GM23338 (cell line): ENCODE measurements at regions not wholly inside any gene's neighbourhood (a gene's known extent, or its start where the extent isn't known, plus 50 kb on each side); places are given as distances from the start of the nearest gene placed in this dataset.

Experiments used
- ATAC-seq: fragments of 200-7000 bp; cut with Tn5 transposase; 3 replicates; pipeline ENCODE4 v1.9.1; 2020
- DNase-seq: peaks from one replicate; pipeline ENCODE4 v3.0.0-alpha.2; 2015; ENCODE audit warnings: low spot score
- H2AFZ ChIP-seq: fragments of 200-600 bp; sonication (generic); 2 replicates; pipeline ENCODE4 v1.8.0; 2016; ENCODE audit warnings: antibody characterized with exemption, mild to moderate bottlenecking, moderate library complexity
- H3F3A ChIP-seq: fragments of 200-600 bp; sonication (generic); replicated peaks from 2 replicates; pipeline ENCODE4 v1.8.0; 2017; ENCODE audit warnings: antibody characterized with exemption, mixed run types, low read depth
- H3K27ac ChIP-seq: fragments of 200-600 bp; sonication (generic); 2 replicates; pipeline ENCODE4 v1.6.1; 2016; ENCODE audit warnings: low read depth
- H3K27me3 ChIP-seq: fragments of 200-600 bp; sonication (generic); 2 replicates; pipeline ENCODE4 v1.8.0; 2016; ENCODE audit warnings: mild to moderate bottlenecking, mixed run types, moderate library complexity; ENCODE audit not compliant: insufficient read depth
- H3K36me3 ChIP-seq: fragments of 200-600 bp; sonication (generic); 2 replicates; pipeline ENCODE4 v1.8.0; 2016; ENCODE audit warnings: mild to moderate bottlenecking; ENCODE audit not compliant: insufficient read depth
- H3K4me1 ChIP-seq: fragments of 200-600 bp; sonication (generic); 2 replicates; pipeline ENCODE4 v1.8.0; 2016; ENCODE audit warnings: mild to moderate bottlenecking, moderate library complexity; ENCODE audit not compliant: insufficient read depth
- H3K4me2 ChIP-seq: fragments of 200-600 bp; sonication (generic); 2 replicates; pipeline ENCODE4 v1.7.1; 2017; ENCODE audit warnings: mixed run types
- H3K4me3 ChIP-seq: fragments of 200-600 bp; sonication (generic); 2 replicates; pipeline ENCODE4 v1.6.1; 2016; ENCODE audit warnings: mixed run types
- H3K79me2 ChIP-seq: fragments of 200-600 bp; sonication (generic); replicated peaks from 2 replicates; pipeline ENCODE4 v1.8.0; 2017; ENCODE audit warnings: mild to moderate bottlenecking; ENCODE audit not compliant: insufficient read depth
- H3K9me2 ChIP-seq: fragments of 200-600 bp; sonication (generic); 2 replicates; pipeline ENCODE4 v1.8.0; 2017; ENCODE audit not compliant: insufficient read depth
- H4K20me1 ChIP-seq: fragments of 200-600 bp; sonication (generic); replicated peaks from 2 replicates; pipeline ENCODE4 v1.8.0; 2017; ENCODE audit warnings: mild to moderate bottlenecking; ENCODE audit not compliant: insufficient read depth
- H3K27ac Mint-ChIP-seq: 2 replicates; pipeline ENCODE4 v1.8.0; 2020; ENCODE audit warnings: inconsistent platforms, mild to moderate bottlenecking, moderate library complexity, mixed read lengths
- H3K27me3 Mint-ChIP-seq: 3 replicates; pipeline ENCODE4 v1.8.0; 2022; ENCODE audit warnings: low read depth, mild to moderate bottlenecking, moderate library complexity, mixed read lengths, inconsistent platforms; ENCODE audit not compliant: insufficient read depth, poor library complexity
- H3K36me3 Mint-ChIP-seq: 3 replicates; pipeline ENCODE4 v1.8.0; 2021; ENCODE audit warnings: low read depth, mild to moderate bottlenecking, inconsistent platforms, moderate library complexity, mixed read lengths
- H3K4me1 Mint-ChIP-seq: 3 replicates; pipeline ENCODE4 v1.8.0; 2020; ENCODE audit warnings: mild to moderate bottlenecking, inconsistent platforms, mixed read lengths
- H3K4me3 Mint-ChIP-seq: 3 replicates; pipeline ENCODE4 v1.8.0; 2021; ENCODE audit warnings: moderate library complexity, mild to moderate bottlenecking, inconsistent platforms, mixed read lengths
- H3K9me3 Mint-ChIP-seq: 3 replicates; pipeline ENCODE4 v1.8.0; 2020; ENCODE audit warnings: moderate library complexity, mild to moderate bottlenecking, inconsistent platforms, mixed read lengths
- CREB1 ChIP-seq: fragments of 250-450 bp; sonication (Bioruptor Pico); IDR thresholded peaks from 2 replicates; pipeline ENCODE4 v1.5.0; 2020; ENCODE audit warnings: low read depth, mild to moderate bottlenecking, moderate library complexity
- CTCF ChIP-seq, 2 experiments: fragments of 200-600 bp in 1 of 2; sonication (generic) in 1 of 2; conservative IDR thresholded peaks; 2 replicates each; pipeline versions ENCODE4 v1.5.1 to v1.6.1; 2016 to 2017; ENCODE audit warnings: antibody characterized with exemption in 2 of 2, low read depth in 2 of 2, mild to moderate bottlenecking in 2 of 2, moderate library complexity in 1 of 2
- EZH2 ChIP-seq: fragments of 200-600 bp; sonication (generic); IDR thresholded peaks from one replicate; pipeline ENCODE4 v1.8.0; 2017; ENCODE audit warnings: antibody characterized with exemption, mild to moderate bottlenecking, low read depth; ENCODE audit not compliant: unreplicated experiment
- JUNB ChIP-seq: IDR thresholded peaks from one replicate; pipeline ENCODE4 v1.6.1; 2016; ENCODE audit warnings: antibody characterized with exemption; ENCODE audit not compliant: unreplicated experiment
- POLR2AphosphoS5 ChIP-seq: IDR thresholded peaks from 2 replicates; pipeline ENCODE4 v1.6.1; 2016; ENCODE audit warnings: antibody characterized with exemption, low read depth
- STAT1 ChIP-seq: IDR thresholded peaks from one replicate; pipeline ENCODE4 v1.6.1; 2016; ENCODE audit warnings: antibody characterized with exemption; ENCODE audit not compliant: unreplicated experiment
- ZNF331 ChIP-seq: fragments of 250-450 bp; sonication (Bioruptor Pico); IDR thresholded peaks from 2 replicates; pipeline ENCODE4 v1.5.0; 2020; ENCODE audit warnings: low read depth, mild to moderate bottlenecking, moderate library complexity
- TF ChIP-seq, protein P1 (sequence below): IDR thresholded peaks from 2 replicates; pipeline ENCODE4 v1.6.1; 2016; ENCODE audit warnings: antibody characterized with exemption
- TF ChIP-seq, protein P2 (sequence below): IDR thresholded peaks from one replicate; pipeline ENCODE4 v1.6.1; 2018; ENCODE audit warnings: antibody characterized with exemption; ENCODE audit not compliant: unreplicated experiment
- TF ChIP-seq, protein P3 (sequence below): fragments of 250-450 bp; sonication (Bioruptor Pico); IDR thresholded peaks from 2 replicates; pipeline ENCODE4 v1.5.0; 2020; ENCODE audit warnings: mild to moderate bottlenecking, moderate library complexity

DNA sequence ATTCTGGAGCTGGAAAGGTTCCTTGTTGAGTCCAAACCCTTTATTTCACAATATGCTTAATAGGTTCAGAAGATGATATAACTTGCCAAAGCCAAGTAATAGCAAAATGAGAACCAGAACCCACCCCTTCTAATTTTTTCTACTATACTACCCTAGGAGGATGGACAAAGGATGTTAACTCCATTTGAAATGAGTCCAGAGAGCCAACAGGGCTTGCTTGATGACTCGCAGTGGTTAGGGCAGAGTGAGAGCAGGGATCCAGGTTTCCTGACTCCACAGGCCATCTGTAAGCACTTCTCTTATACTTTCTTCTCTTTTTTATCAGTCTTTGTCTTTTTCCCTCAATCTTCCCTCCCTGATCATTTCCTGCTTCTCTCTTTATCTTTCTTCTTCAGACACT, 668.1 kb downstream of the MED13L start (continued):
- TF ChIP-seq ZNF331 (CRISPR knock-in tag) (no peak), EZH2 (no peak), CTCF (conservative IDR thresholded peaks at IDR 0.05; ENCODE audit: low read depth in 2 of 2) (no peak)
- TF ChIP-seq, protein P1, sequence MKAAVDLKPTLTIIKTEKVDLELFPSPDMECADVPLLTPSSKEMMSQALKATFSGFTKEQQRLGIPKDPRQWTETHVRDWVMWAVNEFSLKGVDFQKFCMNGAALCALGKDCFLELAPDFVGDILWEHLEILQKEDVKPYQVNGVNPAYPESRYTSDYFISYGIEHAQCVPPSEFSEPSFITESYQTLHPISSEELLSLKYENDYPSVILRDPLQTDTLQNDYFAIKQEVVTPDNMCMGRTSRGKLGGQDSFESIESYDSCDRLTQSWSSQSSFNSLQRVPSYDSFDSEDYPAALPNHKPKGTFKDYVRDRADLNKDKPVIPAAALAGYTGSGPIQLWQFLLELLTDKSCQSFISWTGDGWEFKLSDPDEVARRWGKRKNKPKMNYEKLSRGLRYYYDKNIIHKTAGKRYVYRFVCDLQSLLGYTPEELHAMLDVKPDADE, result no peak

- Mint-ChIP-seq H3K27me3 (peaks cover 2% of the 10 kb centered on the region), H3K27ac (no peak overlapping the region), H3K36me3 (no peaks in the 10 kb centered on the region), H3K4me1 (no peaks in the 10 kb centered on the region), H3K9me3 (no peaks in the 10 kb centered on the region), H3K4me3 (no peak overlapping the region)
- Histone ChIP-seq H3K9me2 (peaks cover 11% of the 10 kb centered on the region; the same call in 1 of the 2 replicates), H3K79me2 (no peaks in the 10 kb centered on the region), H3K4me2 (no peak overlapping the region), H4K20me1 (no peaks in the 10 kb centered on the region), H3K4me3 (no peak overlapping the region), H3F3A (no peaks in the 10 kb centered on the region), H3K27me3 (no peaks in the 10 kb centered on the region), H3K4me1 (no peaks in the 10 kb centered on the region), H3K27ac (no peak overlapping the region), H2AFZ (no peak overlapping the region), H3K36me3 (no peaks in the 10 kb centered on the region)
- DNase-seq (no peak), ATAC-seq (no peak)
- TF ChIP-seq JUNB (no peak), STAT1 (no peak), CREB1 (CRISPR knock-in tag) (no peak), ZNF331 (CRISPR knock-in tag) (no peak), POLR2AphosphoS5 (no peak)
- TF ChIP-seq, protein P1, result no peak
- TF ChIP-seq, protein P2, sequence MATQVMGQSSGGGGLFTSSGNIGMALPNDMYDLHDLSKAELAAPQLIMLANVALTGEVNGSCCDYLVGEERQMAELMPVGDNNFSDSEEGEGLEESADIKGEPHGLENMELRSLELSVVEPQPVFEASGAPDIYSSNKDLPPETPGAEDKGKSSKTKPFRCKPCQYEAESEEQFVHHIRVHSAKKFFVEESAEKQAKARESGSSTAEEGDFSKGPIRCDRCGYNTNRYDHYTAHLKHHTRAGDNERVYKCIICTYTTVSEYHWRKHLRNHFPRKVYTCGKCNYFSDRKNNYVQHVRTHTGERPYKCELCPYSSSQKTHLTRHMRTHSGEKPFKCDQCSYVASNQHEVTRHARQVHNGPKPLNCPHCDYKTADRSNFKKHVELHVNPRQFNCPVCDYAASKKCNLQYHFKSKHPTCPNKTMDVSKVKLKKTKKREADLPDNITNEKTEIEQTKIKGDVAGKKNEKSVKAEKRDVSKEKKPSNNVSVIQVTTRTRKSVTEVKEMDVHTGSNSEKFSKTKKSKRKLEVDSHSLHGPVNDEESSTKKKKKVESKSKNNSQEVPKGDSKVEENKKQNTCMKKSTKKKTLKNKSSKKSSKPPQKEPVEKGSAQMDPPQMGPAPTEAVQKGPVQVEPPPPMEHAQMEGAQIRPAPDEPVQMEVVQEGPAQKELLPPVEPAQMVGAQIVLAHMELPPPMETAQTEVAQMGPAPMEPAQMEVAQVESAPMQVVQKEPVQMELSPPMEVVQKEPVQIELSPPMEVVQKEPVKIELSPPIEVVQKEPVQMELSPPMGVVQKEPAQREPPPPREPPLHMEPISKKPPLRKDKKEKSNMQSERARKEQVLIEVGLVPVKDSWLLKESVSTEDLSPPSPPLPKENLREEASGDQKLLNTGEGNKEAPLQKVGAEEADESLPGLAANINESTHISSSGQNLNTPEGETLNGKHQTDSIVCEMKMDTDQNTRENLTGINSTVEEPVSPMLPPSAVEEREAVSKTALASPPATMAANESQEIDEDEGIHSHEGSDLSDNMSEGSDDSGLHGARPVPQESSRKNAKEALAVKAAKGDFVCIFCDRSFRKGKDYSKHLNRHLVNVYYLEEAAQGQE, result no peak
- TF ChIP-seq, protein P3, sequence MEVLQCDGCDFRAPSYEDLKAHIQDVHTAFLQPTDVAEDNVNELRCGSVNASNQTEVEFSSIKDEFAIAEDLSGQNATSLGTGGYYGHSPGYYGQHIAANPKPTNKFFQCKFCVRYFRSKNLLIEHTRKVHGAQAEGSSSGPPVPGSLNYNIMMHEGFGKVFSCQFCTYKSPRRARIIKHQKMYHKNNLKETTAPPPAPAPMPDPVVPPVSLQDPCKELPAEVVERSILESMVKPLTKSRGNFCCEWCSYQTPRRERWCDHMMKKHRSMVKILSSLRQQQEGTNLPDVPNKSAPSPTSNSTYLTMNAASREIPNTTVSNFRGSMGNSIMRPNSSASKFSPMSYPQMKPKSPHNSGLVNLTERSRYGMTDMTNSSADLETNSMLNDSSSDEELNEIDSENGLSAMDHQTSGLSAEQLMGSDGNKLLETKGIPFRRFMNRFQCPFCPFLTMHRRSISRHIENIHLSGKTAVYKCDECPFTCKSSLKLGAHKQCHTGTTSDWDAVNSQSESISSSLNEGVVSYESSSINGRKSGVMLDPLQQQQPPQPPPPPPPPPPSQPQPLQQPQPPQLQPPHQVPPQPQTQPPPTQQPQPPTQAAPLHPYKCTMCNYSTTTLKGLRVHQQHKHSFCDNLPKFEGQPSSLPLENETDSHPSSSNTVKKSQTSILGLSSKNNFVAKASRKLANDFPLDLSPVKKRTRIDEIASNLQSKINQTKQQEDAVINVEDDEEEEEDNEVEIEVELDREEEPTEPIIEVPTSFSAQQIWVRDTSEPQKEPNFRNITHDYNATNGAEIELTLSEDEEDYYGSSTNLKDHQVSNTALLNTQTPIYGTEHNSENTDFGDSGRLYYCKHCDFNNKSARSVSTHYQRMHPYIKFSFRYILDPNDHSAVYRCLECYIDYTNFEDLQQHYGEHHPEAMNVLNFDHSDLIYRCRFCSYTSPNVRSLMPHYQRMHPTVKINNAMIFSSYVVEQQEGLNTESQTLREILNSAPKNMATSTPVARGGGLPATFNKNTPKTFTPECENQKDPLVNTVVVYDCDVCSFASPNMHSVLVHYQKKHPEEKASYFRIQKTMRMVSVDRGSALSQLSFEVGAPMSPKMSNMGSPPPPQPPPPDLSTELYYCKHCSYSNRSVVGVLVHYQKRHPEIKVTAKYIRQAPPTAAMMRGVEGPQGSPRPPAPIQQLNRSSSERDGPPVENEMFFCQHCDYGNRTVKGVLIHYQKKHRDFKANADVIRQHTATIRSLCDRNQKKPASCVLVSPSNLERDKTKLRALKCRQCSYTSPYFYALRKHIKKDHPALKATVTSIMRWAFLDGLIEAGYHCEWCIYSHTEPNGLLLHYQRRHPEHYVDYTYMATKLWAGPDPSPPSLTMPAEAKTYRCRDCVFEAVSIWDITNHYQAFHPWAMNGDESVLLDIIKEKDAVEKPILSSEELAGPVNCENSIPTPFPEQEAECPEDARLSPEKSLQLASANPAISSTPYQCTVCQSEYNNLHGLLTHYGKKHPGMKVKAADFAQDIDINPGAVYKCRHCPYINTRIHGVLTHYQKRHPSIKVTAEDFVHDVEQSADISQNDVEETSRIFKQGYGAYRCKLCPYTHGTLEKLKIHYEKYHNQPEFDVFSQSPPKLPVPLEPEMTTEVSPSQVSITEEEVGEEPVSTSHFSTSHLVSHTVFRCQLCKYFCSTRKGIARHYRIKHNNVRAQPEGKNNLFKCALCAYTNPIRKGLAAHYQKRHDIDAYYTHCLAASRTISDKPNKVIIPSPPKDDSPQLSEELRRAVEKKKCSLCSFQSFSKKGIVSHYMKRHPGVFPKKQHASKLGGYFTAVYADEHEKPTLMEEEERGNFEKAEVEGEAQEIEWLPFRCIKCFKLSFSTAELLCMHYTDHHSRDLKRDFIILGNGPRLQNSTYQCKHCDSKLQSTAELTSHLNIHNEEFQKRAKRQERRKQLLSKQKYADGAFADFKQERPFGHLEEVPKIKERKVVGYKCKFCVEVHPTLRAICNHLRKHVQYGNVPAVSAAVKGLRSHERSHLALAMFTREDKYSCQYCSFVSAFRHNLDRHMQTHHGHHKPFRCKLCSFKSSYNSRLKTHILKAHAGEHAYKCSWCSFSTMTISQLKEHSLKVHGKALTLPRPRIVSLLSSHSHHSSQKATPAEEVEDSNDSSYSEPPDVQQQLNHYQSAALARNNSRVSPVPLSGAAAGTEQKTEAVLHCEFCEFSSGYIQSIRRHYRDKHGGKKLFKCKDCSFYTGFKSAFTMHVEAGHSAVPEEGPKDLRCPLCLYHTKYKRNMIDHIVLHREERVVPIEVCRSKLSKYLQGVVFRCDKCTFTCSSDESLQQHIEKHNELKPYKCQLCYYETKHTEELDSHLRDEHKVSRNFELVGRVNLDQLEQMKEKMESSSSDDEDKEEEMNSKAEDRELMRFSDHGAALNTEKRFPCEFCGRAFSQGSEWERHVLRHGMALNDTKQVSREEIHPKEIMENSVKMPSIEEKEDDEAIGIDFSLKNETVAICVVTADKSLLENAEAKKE (CRISPR knock-in tag), result no peak
Observed at GRCh38 chr12:115606040-115606439, 671.5 kb downstream of the MED13L start.
